Lower lobe of right lung (tissue), 2 donors: ENCODE measurements at regions not wholly inside any gene's neighbourhood (a gene's known extent, or its start where the extent isn't known, plus 50 kb on each side); places are given as distances from the start of the nearest gene placed in this dataset.

Experiments used
- ATAC-seq, 2 donors: fragments of 200-7000 bp; cut with Tn5 transposase; one replicate each; pipeline ENCODE4 v1.9.1; 2020 to 2022; ENCODE audit warnings: mild to moderate bottlenecking in 2 of 2, moderate library complexity in 2 of 2
- DNase-seq: peaks from one replicate; pipeline ENCODE4 v3.0.0-alpha.2; 2020
- H3K27ac ChIP-seq: fragments of 200-600 bp; one replicate; pipeline ENCODE4 v1.8.0; 2022
- H3K27me3 ChIP-seq: fragments of 200-600 bp; one replicate; pipeline ENCODE4 v1.8.0; 2022; ENCODE audit warnings: low read depth
- H3K36me3 ChIP-seq: fragments of 200-600 bp; one replicate; pipeline ENCODE4 v1.8.0; 2022; ENCODE audit warnings: mild to moderate bottlenecking
- H3K4me1 ChIP-seq: fragments of 200-600 bp; one replicate; pipeline ENCODE4 v1.8.0; 2022
- H3K4me3 ChIP-seq: fragments of 200-600 bp; one replicate; pipeline ENCODE4 v1.8.0; 2022; ENCODE audit warnings: mild to moderate bottlenecking
- H3K9me3 ChIP-seq: fragments of 200-600 bp; one replicate; pipeline ENCODE4 v1.8.0; 2022
- CTCF ChIP-seq: fragments of 200-600 bp; IDR thresholded peaks from one replicate; pipeline ENCODE4 v1.8.0; 2022; ENCODE audit warnings: antibody characterized with exemption, mild to moderate bottlenecking
- intact Hi-C: fragments of 100-400 bp; cut with DNase I; formaldehyde crosslinking; loops from one replicate; pipeline ENCODE4 v1.11.0; 2022
- donor health status: DM: no; HTN: yes; CAD: no; lungs with severe emphysema.

GRCh38 chr5:165919196-165919595 lies 2372.2 kb upstream of the WWC1 start:
- Histone ChIP-seq H3K27ac (no peak overlapping the region), H3K4me1 (no peaks in the 10 kb centered on the region), H3K27me3 (no peaks in the 10 kb centered on the region), H3K36me3 (no peaks in the 10 kb centered on the region), H3K4me3 (no peak overlapping the region), H3K9me3 (no peaks in the 10 kb centered on the region)
- no peak for TF ChIP-seq CTCF
- intact Hi-C loops, result no loop called here
- DNase-seq (no peak), ATAC-seq (no peak)

- no peaks in the 10 kb centered on the region for H3K4me1 ChIP-seq
- H3K4me3 ChIP-seq, result no peak overlapping the region
- no peaks in the 10 kb centered on the region for H3K9me3 ChIP-seq
- no peak overlapping the region for H3K27ac ChIP-seq
- H3K36me3 ChIP-seq, result no peaks in the 10 kb centered on the region
- ATAC-seq (no peak), DNase-seq (no peak)
- no peak for TF ChIP-seq CTCF
- no peaks in the 10 kb centered on the region for H3K27me3 ChIP-seq
- intact Hi-C loops, result no loop called here
These were observed 2370.8 kb upstream of the WWC1 start for GRCh38 chr5:165920655-165921054.

GRCh38 chr5:165928971-165929370 lies 2362.5 kb upstream of the WWC1 start:
- Histone ChIP-seq H3K9me3 (peaks cover 4% of the 10 kb centered on the region), H3K27ac (no peak overlapping the region), H3K4me1 (no peaks in the 10 kb centered on the region), H3K27me3 (no peaks in the 10 kb centered on the region), H3K36me3 (no peaks in the 10 kb centered on the region), H3K4me3 (no peak overlapping the region)
- DNase-seq (no peak), ATAC-seq (no peak)
- intact Hi-C loops, result no loop called here
- no peak for TF ChIP-seq CTCF

GRCh38 chr5:165940541-165940940 lies 2350.9 kb upstream of the WWC1 start:
- H3K27ac ChIP-seq, result no peak overlapping the region
- no peak for TF ChIP-seq CTCF
- H3K4me1 ChIP-seq, result no peaks in the 10 kb centered on the region
- DNase-seq, result no peak
- no peaks in the 10 kb centered on the region for H3K36me3 ChIP-seq
- no peaks in the 10 kb centered on the region for H3K9me3 ChIP-seq
- no peak for ATAC-seq
- H3K27me3 ChIP-seq, result no peaks in the 10 kb centered on the region
- no peak overlapping the region for H3K4me3 ChIP-seq
- intact Hi-C loops, result no loop called here

- TF ChIP-seq CTCF, result no peak
- H3K27ac ChIP-seq, result no peak overlapping the region
- no peak for ATAC-seq
These were observed 2334.6 kb upstream of the WWC1 start for GRCh38 chr5:165956854-165957253.

GRCh38 chr5:165981671-165982070 lies 2309.8 kb upstream of the WWC1 start:
- no peak for ATAC-seq
- intact Hi-C loops, result no loop called here
- no peak for DNase-seq
- H3K27ac ChIP-seq, result no peak overlapping the region
- TF ChIP-seq CTCF, result no peak
- H3K4me1 ChIP-seq, result no peaks in the 10 kb centered on the region
- no peaks in the 10 kb centered on the region for H3K27me3 ChIP-seq
- no peak overlapping the region for H3K4me3 ChIP-seq
- no peaks in the 10 kb centered on the region for H3K36me3 ChIP-seq
- no peaks in the 10 kb centered on the region for H3K9me3 ChIP-seq

More at GRCh38 chr5:165956854-165957253, 2334.6 kb upstream of the WWC1 start:
- no peaks in the 10 kb centered on the region for H3K9me3 ChIP-seq
- no peaks in the 10 kb centered on the region for H3K27me3 ChIP-seq
- intact Hi-C loops, result no loop called here
- H3K4me3 ChIP-seq, result no peak overlapping the region
- H3K36me3 ChIP-seq, result no peaks in the 10 kb centered on the region
- H3K4me1 ChIP-seq, result no peaks in the 10 kb centered on the region
- no peak for DNase-seq
